Chondrocyte (in vitro differentiated cells): ENCODE measurements at regions not wholly inside any gene's neighbourhood (a gene's known extent, or its start where the extent isn't known, plus 50 kb on each side); places are given as distances from the start of the nearest gene placed in this dataset.

Experiments used
- DNase-seq: peaks from one replicate; pipeline ENCODE4 v3.0.0; 2021; ENCODE audit warnings: mixed read lengths, low spot score
- H3K27ac Mint-ChIP-seq: one replicate; pipeline ENCODE4 v1.8.0; 2021; ENCODE audit warnings: mild to moderate bottlenecking, moderate library complexity, mixed read lengths; ENCODE audit not compliant: unreplicated experiment
- H3K27me3 Mint-ChIP-seq: 2 replicates; pipeline ENCODE4 v1.8.0; 2021; ENCODE audit warnings: low read depth, mixed read lengths
- H3K36me3 Mint-ChIP-seq: 2 replicates; pipeline ENCODE4 v1.8.0; 2021; ENCODE audit warnings: low read depth, mixed read lengths
- H3K4me1 Mint-ChIP-seq: 2 replicates; pipeline ENCODE4 v1.8.0; 2021; ENCODE audit warnings: low read depth, mild to moderate bottlenecking, mixed read lengths
- H3K4me3 Mint-ChIP-seq: one replicate; pipeline ENCODE4 v1.8.0; 2021; ENCODE audit warnings: mild to moderate bottlenecking, moderate library complexity, mixed read lengths; ENCODE audit not compliant: unreplicated experiment
- H3K9me3 Mint-ChIP-seq: 2 replicates; pipeline ENCODE4 v1.8.0; 2021; ENCODE audit warnings: low read depth, mixed read lengths
- TF ChIP-seq, protein P1 (sequence below): fragments of 200-600 bp; sonication (generic); IDR thresholded peaks from 2 replicates; pipeline ENCODE4 v1.5.0; 2021; ENCODE audit warnings: antibody characterized with exemption, mild to moderate bottlenecking, moderate library complexity

DNA sequence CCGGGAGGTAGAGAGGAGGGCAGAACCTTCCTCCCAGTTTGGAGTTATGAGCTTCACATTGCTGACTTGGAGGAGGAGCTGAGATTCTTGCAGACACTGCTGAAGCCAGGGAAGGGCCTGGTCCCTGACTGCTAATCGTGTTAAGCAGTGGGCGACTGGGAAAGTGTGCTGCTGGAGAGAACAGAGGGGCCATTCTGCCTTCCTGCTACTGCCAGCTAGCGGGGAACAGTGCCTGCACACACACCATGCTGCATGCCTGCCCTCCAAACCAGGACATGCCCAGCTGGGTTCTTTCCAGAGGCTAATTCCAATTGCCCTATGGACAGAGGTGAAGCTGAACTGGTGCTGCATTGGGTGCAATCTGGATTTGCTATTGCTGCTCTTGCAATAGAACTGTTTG lies 281.4 kb downstream of the AJAP1 start:
- TF ChIP-seq, protein P1, sequence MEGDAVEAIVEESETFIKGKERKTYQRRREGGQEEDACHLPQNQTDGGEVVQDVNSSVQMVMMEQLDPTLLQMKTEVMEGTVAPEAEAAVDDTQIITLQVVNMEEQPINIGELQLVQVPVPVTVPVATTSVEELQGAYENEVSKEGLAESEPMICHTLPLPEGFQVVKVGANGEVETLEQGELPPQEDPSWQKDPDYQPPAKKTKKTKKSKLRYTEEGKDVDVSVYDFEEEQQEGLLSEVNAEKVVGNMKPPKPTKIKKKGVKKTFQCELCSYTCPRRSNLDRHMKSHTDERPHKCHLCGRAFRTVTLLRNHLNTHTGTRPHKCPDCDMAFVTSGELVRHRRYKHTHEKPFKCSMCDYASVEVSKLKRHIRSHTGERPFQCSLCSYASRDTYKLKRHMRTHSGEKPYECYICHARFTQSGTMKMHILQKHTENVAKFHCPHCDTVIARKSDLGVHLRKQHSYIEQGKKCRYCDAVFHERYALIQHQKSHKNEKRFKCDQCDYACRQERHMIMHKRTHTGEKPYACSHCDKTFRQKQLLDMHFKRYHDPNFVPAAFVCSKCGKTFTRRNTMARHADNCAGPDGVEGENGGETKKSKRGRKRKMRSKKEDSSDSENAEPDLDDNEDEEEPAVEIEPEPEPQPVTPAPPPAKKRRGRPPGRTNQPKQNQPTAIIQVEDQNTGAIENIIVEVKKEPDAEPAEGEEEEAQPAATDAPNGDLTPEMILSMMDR = no peak
- H3K27ac Mint-ChIP-seq = no peak overlapping the region
- no peak overlapping the region for H3K4me3 Mint-ChIP-seq
- peaks cover 33% of the 10 kb centered on the region for H3K9me3 Mint-ChIP-seq
- H3K4me1 Mint-ChIP-seq = no peaks in the 10 kb centered on the region
- H3K36me3 Mint-ChIP-seq = no peaks in the 10 kb centered on the region
- DNase-seq = no peak
- no peaks in the 10 kb centered on the region for H3K27me3 Mint-ChIP-seq

DNA sequence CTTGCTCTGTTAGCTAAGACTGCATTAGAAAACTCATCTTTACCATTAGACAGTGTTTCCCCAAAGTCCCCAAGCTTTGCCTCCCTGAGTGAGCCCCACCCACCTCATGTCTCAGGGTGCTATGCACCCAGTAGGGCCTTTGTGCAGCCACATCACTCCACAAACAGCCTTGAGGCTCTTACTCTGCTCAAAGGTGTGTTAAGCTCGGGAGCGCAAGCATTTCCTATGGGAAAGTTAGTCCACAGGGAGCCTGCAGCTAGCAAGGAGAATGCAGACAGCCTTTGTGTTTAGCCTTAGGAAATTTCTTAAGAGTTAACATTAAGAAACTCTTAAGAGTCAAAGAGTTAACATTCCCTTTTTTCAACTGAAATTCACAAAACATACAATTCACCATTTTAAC lies 278.8 kb downstream of the AJAP1 start:
- Mint-ChIP-seq H3K36me3 (no peaks in the 10 kb centered on the region), H3K4me3 (no peak overlapping the region), H3K27me3 (no peaks in the 10 kb centered on the region), H3K4me1 (no peaks in the 10 kb centered on the region), H3K9me3 (peaks cover 27% of the 10 kb centered on the region), H3K27ac (no peak overlapping the region)
- TF ChIP-seq, protein P1 = no peak
- DNase-seq = no peak

GRCh38 chr1:4932311-4933030 lies 278.1 kb downstream of the AJAP1 start:
- TF ChIP-seq, protein P1 = no peak
- no peak overlapping the region for H3K27ac Mint-ChIP-seq
- peaks cover 29% of the 10 kb centered on the region for H3K9me3 Mint-ChIP-seq
- no peaks in the 10 kb centered on the region for H3K4me1 Mint-ChIP-seq
- no peaks in the 10 kb centered on the region for H3K36me3 Mint-ChIP-seq
- DNase-seq = no peak
- H3K4me3 Mint-ChIP-seq = no peak overlapping the region
- no peaks in the 10 kb centered on the region for H3K27me3 Mint-ChIP-seq

GRCh38 chr1:4931486-4931885 lies 277.1 kb downstream of the AJAP1 start:
- TF ChIP-seq, protein P1 = no peak
- Mint-ChIP-seq H3K4me1 (no peaks in the 10 kb centered on the region), H3K36me3 (no peaks in the 10 kb centered on the region), H3K9me3 (peaks cover 32% of the 10 kb centered on the region), H3K27ac (no peak overlapping the region), H3K4me3 (no peak overlapping the region), H3K27me3 (no peaks in the 10 kb centered on the region)
- no peak for DNase-seq

GRCh38 chr1:4928186-4928585 lies 273.8 kb downstream of the AJAP1 start:
- Mint-ChIP-seq H3K4me3 (no peak overlapping the region), H3K27me3 (no peaks in the 10 kb centered on the region), H3K36me3 (no peaks in the 10 kb centered on the region), H3K9me3 (peaks cover 38% of the 10 kb centered on the region), H3K27ac (no peak overlapping the region), H3K4me1 (no peaks in the 10 kb centered on the region)
- TF ChIP-seq, protein P1 = no peak
- DNase-seq = no peak
